ENCODE measurements at regions not wholly inside any gene's neighbourhood (a gene's known extent, or its start where the extent isn't known, plus 50 kb on each side); places are given as distances from the start of the nearest gene placed in this dataset.

DNA sequence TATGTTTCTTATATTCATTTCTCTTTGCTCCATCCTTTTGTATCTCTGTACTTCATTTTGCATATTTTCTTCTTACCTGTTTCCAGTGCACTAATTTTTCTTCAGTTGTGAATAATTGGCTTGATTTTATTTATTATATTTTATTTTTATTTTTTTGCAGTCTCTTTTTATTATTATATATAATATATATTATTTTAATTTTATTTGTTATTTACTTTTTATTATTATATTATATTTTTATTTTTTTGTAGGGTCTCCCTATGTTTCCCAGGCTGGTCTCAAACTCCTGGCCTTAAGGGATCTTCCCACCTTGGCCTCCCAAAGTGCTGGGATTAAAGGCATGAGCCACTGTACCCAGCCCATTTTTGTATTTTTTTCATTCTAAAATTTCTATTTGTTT is 213.1 kb upstream of the TSC22D2 start:
- TF ChIP-seq CTCF (IDR thresholded peaks at IDR 0.05) (no peak), POLR2A (IDR thresholded peaks at IDR 0.05) (no peak), POLR2AphosphoS5 (IDR thresholded peaks at IDR 0.05) (no peak)
